Stromal cell of bone marrow (primary cell): ENCODE measurements at regions not wholly inside any gene's neighbourhood (a gene's known extent, or its start where the extent isn't known, plus 50 kb on each side); places are given as distances from the start of the nearest gene placed in this dataset.

Experiments used
- DNase-seq: peaks from one replicate; pipeline ENCODE4 v3.0.0-alpha.2; 2012; ENCODE audit warnings: low read depth

DNA sequence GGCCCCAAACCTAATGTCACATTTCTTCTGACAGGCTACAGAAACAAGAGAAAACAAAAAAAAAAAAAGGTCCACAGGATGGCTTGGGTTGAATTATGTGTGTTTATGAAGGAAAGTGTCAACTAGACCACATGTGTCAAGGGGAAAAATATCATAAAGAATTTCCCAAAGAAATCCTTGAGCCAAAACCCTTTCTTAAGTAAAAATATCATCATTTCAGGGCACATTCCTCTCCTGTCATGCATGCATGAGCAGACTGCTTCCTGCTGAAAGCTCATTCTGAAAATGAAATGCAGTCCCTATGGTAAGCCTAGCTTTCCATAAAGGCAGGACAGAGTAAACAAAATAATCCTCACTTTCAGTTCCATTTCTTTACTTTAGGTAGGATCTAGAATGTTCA is 85.7 kb upstream of the RBBP8 start:
- DNase-seq, result no peak

DNA sequence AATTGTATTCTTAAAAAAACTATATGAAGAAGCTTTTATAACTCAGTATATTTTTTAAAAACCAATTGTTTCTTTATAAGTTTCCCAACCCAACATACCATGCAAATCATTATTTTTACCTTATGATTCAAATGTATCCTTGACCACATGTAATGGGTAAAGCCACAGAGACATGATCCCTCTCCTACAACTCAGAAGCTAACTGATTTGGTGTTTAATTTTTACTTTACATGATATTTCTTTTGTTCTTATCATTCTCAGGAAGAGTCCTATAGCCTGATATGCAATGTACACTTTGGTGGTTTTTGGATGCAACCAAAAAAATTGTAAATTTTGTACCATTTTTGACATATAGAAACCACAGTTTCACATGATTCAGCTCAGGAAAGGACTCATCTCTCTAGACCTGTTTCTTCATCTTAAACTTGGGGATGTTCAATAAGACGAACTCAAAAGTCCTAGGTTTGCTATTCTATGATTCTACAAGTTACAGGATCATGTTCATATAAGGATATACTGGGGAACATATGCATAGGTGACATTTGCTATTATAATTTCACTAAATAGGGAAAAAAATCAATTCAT is 85.2 kb upstream of the RBBP8 start:
- DNase-seq, result no peak

DNA sequence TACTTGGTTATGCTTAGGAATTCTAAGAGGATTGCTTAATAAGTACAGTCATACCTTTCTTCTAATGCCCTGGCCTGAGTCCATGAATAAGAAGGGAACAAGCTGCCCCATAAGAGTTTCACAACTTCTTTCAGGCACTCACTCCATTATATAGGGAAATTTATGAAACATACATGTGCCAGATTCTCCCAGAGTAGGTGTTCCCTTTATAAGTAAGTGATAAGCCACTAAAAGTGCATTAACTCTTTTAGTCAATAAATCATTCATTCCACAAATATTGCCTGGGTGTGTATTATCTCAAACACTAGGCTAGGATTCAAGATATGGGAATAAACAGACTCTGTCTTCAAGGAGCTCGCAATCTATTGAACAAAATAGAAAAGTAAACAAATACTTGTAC is 84.5 kb upstream of the RBBP8 start:
- peak; percentile 45 for DNase-seq

DNA sequence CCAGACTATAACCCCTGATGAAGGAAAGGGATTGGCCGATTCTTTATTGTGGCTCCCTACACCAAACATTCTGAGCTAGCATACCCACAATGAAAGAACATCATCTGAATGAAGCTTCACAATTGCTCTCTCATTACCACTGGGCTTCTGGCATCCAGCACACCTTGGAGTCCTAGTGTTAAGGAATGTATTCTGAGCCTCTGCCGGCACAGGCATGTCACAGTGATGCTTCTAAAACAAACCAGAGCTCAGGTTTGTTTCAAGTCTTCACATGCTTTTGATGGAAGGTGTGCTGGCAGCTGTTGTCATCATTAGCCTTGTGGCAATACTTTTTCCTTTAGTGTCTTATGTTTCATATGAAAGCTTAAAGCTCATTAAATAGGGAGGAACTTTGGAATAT is 76.3 kb upstream of the RBBP8 start:
- no peak for DNase-seq

DNA sequence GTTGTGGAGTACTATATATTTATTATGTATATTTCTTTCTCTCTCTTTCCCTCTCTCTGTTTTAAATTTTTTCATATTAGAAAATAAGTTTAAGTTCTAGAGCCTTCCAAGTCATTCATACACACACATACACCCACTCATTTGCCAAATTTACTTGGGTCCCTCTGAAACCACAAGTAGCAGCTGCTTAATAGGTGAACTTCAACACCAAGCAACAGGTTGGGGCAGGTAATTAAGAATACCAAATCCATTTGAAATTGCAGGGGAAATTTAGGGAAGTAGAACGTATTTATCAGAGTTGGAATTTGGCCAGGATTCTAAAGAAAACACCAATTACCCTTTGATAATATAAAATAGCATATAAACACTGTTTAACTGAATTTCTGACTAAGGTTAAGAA is 75.0 kb upstream of the RBBP8 start:
- no peak for DNase-seq

DNA sequence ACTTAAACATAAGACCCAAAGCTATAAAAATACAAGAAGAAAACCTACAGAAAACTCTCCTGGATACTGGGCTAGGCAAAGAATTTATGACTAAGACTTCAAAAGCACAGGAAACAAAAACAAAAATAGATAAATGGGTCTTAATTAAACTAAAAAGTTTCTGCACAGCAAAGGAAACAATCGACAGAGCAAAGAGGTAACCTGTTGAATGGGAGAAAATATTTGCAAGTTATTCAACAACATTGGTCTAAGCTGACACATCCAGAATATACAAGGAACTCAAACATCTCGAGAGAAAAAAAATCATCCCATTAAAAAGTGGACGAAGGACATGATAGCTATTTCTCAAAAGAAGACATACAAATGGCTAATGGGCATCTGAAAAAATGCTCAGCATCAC is 72.3 kb upstream of the RBBP8 start:
- no peak for DNase-seq

DNA sequence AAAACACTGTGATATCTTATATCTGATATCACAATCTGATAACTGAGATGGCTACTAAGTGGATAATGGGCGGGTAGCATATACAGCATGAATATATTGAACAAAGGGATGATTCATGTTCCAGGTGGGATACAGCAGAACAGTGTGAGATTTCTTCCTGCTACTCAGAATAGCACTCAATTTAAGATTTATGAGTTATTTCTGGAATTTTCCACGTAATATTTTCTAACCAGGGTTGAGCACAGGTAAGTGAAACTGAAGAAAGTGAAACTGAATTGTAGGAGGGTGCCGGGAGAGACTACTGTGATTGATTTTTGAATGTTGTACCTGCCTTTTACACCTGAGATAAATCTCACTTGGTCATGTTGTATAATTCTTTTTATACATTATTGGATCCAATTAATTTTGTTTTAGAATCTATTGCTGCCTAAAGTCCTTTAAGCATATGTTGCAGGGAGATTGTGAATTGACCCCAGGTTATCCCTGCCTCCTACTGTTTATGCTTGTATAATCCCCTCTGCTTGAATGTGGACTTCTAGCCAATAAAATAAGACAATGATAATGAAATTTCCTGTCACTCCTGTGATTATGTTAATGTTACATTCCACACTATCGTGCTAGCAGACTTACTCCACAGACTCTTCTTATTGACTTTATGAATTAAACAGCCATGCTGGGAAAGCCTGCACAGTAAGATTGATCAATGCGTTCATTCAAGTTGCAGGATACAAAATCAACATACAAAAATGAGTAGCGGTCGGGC is 67.6 kb upstream of the RBBP8 start:
- no peak for DNase-seq

DNA sequence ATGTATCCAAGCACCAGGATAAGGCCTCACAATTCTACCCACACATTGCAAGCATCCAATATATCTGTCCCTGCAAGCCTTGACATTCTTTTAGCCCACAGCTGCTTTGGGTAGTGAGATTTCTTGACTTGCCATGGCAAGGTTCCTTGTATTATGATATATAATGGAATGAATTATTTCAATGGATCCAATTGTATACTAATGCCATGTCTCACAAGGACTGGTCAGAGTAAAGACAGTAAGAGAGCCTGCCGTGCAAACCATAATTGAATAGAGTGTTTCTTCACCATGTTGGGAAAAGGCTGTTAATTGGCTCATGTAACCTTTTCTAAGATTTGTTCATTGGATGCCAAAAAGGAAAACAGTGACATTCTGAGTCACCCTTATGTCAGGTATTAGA is 64.3 kb upstream of the RBBP8 start:
- no peak for DNase-seq

DNA sequence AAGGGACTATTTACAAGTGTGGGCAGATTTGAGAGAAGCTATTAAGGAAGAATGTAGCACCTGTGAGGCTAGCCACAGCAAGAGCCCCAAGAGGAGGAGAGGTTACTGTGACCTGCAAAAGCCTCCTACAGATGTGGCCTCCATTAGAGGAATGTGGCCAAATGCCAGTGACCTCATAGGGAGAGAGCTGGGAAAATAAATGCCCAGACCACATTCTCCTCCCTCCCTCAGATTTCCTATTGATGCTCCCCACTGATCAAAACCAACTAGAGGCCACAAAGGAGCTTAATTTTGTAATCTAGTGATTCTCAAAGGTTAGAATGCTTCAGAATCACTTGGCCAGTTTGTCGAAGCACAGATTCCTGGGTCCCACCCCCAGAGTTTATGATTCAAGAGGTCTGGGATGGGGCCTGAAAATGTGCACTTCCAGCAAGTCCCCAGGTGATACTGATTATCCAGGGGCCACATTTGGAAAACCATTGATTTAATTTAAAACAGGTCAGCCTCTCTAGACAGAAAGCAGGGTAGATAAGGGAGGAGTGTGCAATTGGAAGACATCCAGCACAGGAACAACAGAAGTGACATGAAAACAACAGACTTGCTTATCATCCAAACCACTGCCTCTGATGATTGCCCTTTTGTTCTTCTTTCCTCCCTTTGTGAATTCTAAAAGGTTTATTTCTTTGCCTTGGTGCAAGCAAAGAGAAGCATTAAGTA is 61.2 kb upstream of the RBBP8 start:
- no peak for DNase-seq

DNA sequence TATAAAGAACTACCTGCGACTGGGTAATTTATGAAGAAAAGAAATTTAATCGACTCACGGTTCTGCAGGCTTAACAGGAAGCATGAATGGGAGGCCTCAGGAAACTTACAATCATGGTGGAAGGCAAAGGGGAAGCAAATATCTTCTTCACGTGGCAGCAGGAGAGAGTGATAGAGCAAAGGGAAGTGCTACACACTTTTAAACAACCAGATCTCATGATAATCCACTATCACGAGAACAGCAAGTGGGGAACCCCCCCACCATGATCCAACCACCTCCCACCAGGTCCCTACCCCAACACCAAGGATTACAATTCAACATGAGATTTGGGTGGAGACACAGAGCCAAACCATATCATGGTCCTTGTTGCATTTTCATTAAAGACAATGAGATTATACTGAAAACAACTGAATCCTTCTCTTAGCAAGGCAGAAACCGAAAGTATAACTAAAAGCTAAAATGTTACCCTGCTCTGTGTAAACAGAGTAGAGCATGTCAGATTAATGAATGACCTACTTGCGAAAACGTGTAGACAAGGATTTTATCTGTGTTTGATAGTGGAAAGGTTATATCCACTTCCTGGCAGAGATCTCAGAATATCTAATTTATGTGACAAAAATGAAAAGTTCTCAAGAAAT is 60.1 kb upstream of the RBBP8 start:
- no peak for DNase-seq

DNA sequence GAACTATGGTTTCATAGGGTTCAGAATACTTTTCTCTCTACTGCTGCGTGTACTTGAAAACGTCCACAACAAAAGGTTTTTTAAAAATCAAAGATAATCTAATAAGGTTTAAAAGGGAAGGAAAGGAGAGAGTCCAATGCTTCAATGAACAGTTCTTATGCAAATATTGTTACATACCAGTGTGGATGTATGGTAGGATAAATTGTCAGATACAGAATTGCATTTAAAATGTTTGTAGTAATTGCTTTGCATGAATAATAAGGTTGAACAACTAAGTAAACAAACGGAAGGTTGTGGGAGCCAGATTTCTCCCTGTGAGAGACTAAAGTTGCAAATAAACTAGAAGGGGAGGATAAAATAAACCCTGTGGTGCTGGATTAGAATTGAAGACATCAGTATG is 53.8 kb upstream of the RBBP8 start:
- no peak for DNase-seq

DNA sequence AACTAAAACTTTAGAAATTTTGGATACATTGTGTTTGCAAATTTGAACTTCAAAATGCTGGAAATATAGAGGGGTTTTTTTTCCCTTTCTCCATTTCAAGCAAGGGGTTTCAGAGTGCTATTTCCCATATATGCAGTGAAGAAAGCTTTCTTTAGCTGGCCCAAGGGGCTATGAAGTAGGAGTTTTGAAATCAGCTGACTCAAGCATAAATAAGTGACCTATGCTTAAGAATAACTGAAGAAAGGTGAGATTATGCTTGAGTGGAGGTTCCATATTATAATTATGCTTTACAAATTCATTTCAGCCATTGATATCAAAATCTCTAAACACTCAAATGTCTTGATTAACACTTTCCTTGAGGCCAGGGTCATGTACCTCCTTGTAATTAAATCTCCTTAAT is 51.0 kb upstream of the RBBP8 start:
- no peak for DNase-seq

DNA sequence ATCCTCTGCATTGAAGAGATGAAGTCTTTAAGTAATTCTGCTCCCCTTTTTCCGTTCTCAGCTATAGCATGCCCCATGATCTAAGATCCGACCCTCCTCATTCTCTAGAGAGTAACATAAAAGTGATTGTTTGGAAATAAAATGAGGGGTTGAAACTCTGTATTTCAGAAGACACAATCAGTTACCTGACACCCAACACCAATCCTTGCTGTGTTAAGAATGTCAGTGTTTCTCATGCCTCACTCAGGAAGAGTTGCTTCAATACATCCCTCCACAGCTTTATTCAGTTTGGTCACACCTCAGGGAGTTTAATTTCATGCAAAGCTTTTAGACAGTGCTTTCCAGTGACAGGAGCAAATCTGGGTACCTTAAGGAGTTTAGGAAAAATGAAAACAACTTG is 49.9 kb upstream of the RBBP8 start:
- no peak for DNase-seq
